GM21619 (cell line): ENCODE measurements at regions not wholly inside any gene's neighbourhood (a gene's known extent, or its start where the extent isn't known, plus 50 kb on each side); places are given as distances from the start of the nearest gene placed in this dataset.
A peak's percentile ranks its signal among the peaks of the same experiment; 100 is the strongest.

Experiments used
- ATAC-seq: cut with Tn5 transposase; IDR thresholded peaks from one replicate; pipeline ENCODE4 v1.9.1; 2021; ENCODE audit not compliant: unreplicated experiment

GRCh38 chr12:91344408-91344807 lies 161.8 kb upstream of the DCN start:
- ATAC-seq: no peak

- no peak for ATAC-seq
Measured at GRCh38 chr12:91343010-91343409, 160.4 kb upstream of the DCN start.

- no peak for ATAC-seq
Measured at GRCh38 chr12:91339106-91339505, 156.5 kb upstream of the DCN start.

GRCh38 chr12:91335699-91336098 lies 153.1 kb upstream of the DCN start:
- no peak for ATAC-seq

GRCh38 chr12:91333966-91334365 lies 151.3 kb upstream of the DCN start:
- ATAC-seq: no peak

GRCh38 chr12:91332302-91332701 lies 149.7 kb upstream of the DCN start:
- no peak for ATAC-seq

- ATAC-seq: no peak
Measured at GRCh38 chr12:91331371-91331770, 148.8 kb upstream of the DCN start.

GRCh38 chr12:91328451-91328850 lies 145.8 kb upstream of the DCN start:
- ATAC-seq: no peak

GRCh38 chr12:91327889-91328288 lies 145.3 kb upstream of the DCN start:
- ATAC-seq: no peak

GRCh38 chr12:91327131-91327530 lies 144.5 kb upstream of the DCN start:
- ATAC-seq: no peak

GRCh38 chr12:91326058-91327027 lies 143.7 kb upstream of the DCN start:
- peak; percentile 81 for ATAC-seq

- no peak for ATAC-seq
Measured at GRCh38 chr12:91320999-91321398, 138.4 kb upstream of the DCN start.

- no peak for ATAC-seq
Measured at GRCh38 chr12:91319071-91319760, 136.6 kb upstream of the DCN start.

- ATAC-seq: no peak
Measured at GRCh38 chr12:91317306-91317705, 134.7 kb upstream of the DCN start.

- ATAC-seq: no peak
Measured at GRCh38 chr12:91316907-91317269, 134.3 kb upstream of the DCN start.

- ATAC-seq: no peak
Measured at GRCh38 chr12:91316161-91316906, 133.7 kb upstream of the DCN start.

- ATAC-seq: no peak
Measured at GRCh38 chr12:91311081-91311480, 128.5 kb upstream of the DCN start.

- ATAC-seq: no peak
Measured at GRCh38 chr12:91309450-91309849, 126.8 kb upstream of the DCN start.

GRCh38 chr12:91307957-91308670 lies 125.5 kb upstream of the DCN start:
- no peak for ATAC-seq

- no peak for ATAC-seq
Measured at GRCh38 chr12:91290354-91290753, 107.7 kb upstream of the DCN start.

GRCh38 chr12:91289906-91290305 lies 107.3 kb upstream of the DCN start:
- ATAC-seq: no peak
